ENCODE measurements at regions not wholly inside any gene's neighbourhood (a gene's known extent, or its start where the extent isn't known, plus 50 kb on each side); places are given as distances from the start of the nearest gene placed in this dataset.

- Mint-ChIP-seq H3K4me1 (no peaks in the 10 kb centered on the region), H3K27me3 (ENCODE audit: low read depth) (no peaks in the 10 kb centered on the region), H3K36me3 (ENCODE audit: low read depth) (no peaks in the 10 kb centered on the region)
Observed at GRCh38 chr4:31714238-31714637, 994.1 kb downstream of the PCDH7 start.

GRCh38 chr4:31715302-31715701 is 995.1 kb downstream of the PCDH7 start:
- peaks cover 4% of the 10 kb centered on the region for H3K9me3 Mint-ChIP-seq
- no peak overlapping the region for H3K27ac Mint-ChIP-seq
- no peaks in the 10 kb centered on the region for H3K4me1 Mint-ChIP-seq
- no peaks in the 10 kb centered on the region for H3K36me3 Mint-ChIP-seq (ENCODE audit: low read depth)
- no peak for TF ChIP-seq CTCF (IDR thresholded peaks at IDR 0.05; ENCODE audit: unreplicated experiment in 3 of 3)
- no peak overlapping the region for H3K4me3 Mint-ChIP-seq
- H3K27me3 Mint-ChIP-seq (ENCODE audit: low read depth), result no peaks in the 10 kb centered on the region

More at GRCh38 chr4:31714238-31714637, 994.1 kb downstream of the PCDH7 start:
- Mint-ChIP-seq H3K27ac (no peak overlapping the region), H3K9me3 (peaks cover 2% of the 10 kb centered on the region), H3K4me3 (no peak overlapping the region)
- TF ChIP-seq CTCF (IDR thresholded peaks at IDR 0.05; ENCODE audit: unreplicated experiment in 3 of 3), result no peak

GRCh38 chr4:31727030-31727429 is 1006.9 kb downstream of the PCDH7 start:
- Mint-ChIP-seq H3K36me3 (ENCODE audit: low read depth) (no peaks in the 10 kb centered on the region), H3K4me3 (no peak overlapping the region), H3K4me1 (no peaks in the 10 kb centered on the region), H3K9me3 (no peaks in the 10 kb centered on the region), H3K27me3 (ENCODE audit: low read depth) (no peaks in the 10 kb centered on the region), H3K27ac (no peak overlapping the region)
- no peak for TF ChIP-seq CTCF (IDR thresholded peaks at IDR 0.05; ENCODE audit: unreplicated experiment in 3 of 3)

- TF ChIP-seq CTCF (IDR thresholded peaks at IDR 0.05; ENCODE audit: unreplicated experiment in 3 of 3), result no peak
- Mint-ChIP-seq H3K4me1 (no peaks in the 10 kb centered on the region), H3K27me3 (ENCODE audit: low read depth) (no peaks in the 10 kb centered on the region), H3K9me3 (no peaks in the 10 kb centered on the region), H3K4me3 (no peak overlapping the region), H3K27ac (no peak overlapping the region), H3K36me3 (ENCODE audit: low read depth) (no peaks in the 10 kb centered on the region)
Observed at GRCh38 chr4:31735004-31735403, 1014.8 kb downstream of the PCDH7 start.

GRCh38 chr4:31737419-31737818 is 1017.2 kb downstream of the PCDH7 start:
- Mint-ChIP-seq H3K27me3 (ENCODE audit: low read depth) (no peaks in the 10 kb centered on the region), H3K36me3 (ENCODE audit: low read depth) (no peaks in the 10 kb centered on the region), H3K4me1 (no peaks in the 10 kb centered on the region)

More at GRCh38 chr4:31737419-31737818, 1017.2 kb downstream of the PCDH7 start:
- Mint-ChIP-seq H3K9me3 (no peaks in the 10 kb centered on the region), H3K4me3 (no peak overlapping the region), H3K27ac (no peak overlapping the region)
- no peak for TF ChIP-seq CTCF (IDR thresholded peaks at IDR 0.05; ENCODE audit: unreplicated experiment in 3 of 3)

All from nephron (organoid).